WTC11 (cell line): ENCODE measurements at regions not wholly inside any gene's neighbourhood (a gene's known extent, or its start where the extent isn't known, plus 50 kb on each side); places are given as distances from the start of the nearest gene placed in this dataset.

ENCODE experiments used
- ATAC-seq: fragments of 200-7000 bp; cut with Tn5 transposase; 2 replicates; pipeline ENCODE4 v1.10.0; 2021; ENCODE audit warnings: mild to moderate bottlenecking, moderate library complexity
- CTCF ChIA-PET: fragments of 300-600 bp; sonication (Branson Sonifier 250); formaldehyde crosslinking; loops from one replicate; lab custom pipeline; 2021; ENCODE audit warnings: antibody characterized with exemption; lab: Charles Lee
- POLR2A ChIA-PET: fragments of 350-600 bp; sonication (Branson Sonifier 250); formaldehyde crosslinking; loops from one replicate; lab custom pipeline; 2021; ENCODE audit warnings: antibody characterized with exemption; lab: Charles Lee
- DNase-seq: peaks from one replicate; pipeline ENCODE4 v3.0.0; 2021; ENCODE audit warnings: low spot score
- H3K27ac Mint-ChIP-seq: 2 replicates; pipeline ENCODE4 v1.8.0; 2021; ENCODE audit warnings: mixed read lengths
- H3K27me3 Mint-ChIP-seq: 2 replicates; pipeline ENCODE4 v1.8.0; 2021; ENCODE audit warnings: low read depth, mild to moderate bottlenecking, moderate library complexity, mixed read lengths
- H3K36me3 Mint-ChIP-seq: 2 replicates; pipeline ENCODE4 v1.8.0; 2021; ENCODE audit warnings: mixed read lengths
- H3K4me1 Mint-ChIP-seq: 2 replicates; pipeline ENCODE4 v1.8.0; 2022; ENCODE audit warnings: mixed read lengths
- H3K4me3 Mint-ChIP-seq: 2 replicates; pipeline ENCODE4 v1.8.0; 2021; ENCODE audit warnings: mild to moderate bottlenecking, moderate library complexity, mixed read lengths
- H3K9me3 Mint-ChIP-seq: 2 replicates; pipeline ENCODE4 v1.8.0; 2021; ENCODE audit warnings: mixed read lengths
- CDX4 ChIP-seq: fragments of 250-450 bp; sonication (Bioruptor Pico); IDR thresholded peaks from 2 replicates; pipeline ENCODE4 v1.9.0; 2021; ENCODE audit warnings: moderate library complexity, mild to moderate bottlenecking, inconsistent platforms, borderline replicate concordance
- CREB1 ChIP-seq: sonication (generic); formaldehyde crosslinking; IDR thresholded peaks from 2 replicates; pipeline ENCODE4 v1.8.0; 2023; ENCODE audit warnings: mild to moderate bottlenecking, missing genetic modification reagents
- CREM ChIP-seq: sonication (generic); formaldehyde crosslinking; IDR thresholded peaks from 2 replicates; pipeline ENCODE4 v1.8.1; 2022; ENCODE audit warnings: mild to moderate bottlenecking, missing genetic modification reagents, moderate library complexity
- E2F5 ChIP-seq: sonication (generic); formaldehyde crosslinking; IDR thresholded peaks from 2 replicates; pipeline ENCODE4 v1.8.1; 2022; ENCODE audit warnings: mild to moderate bottlenecking, moderate library complexity, missing genetic modification reagents
- ELF4 ChIP-seq: sonication (generic); formaldehyde crosslinking; IDR thresholded peaks from 2 replicates; pipeline ENCODE4 v1.8.1; 2022; ENCODE audit warnings: low read depth, mild to moderate bottlenecking, moderate library complexity, missing genetic modification reagents
- EMX1 ChIP-seq: fragments of 250-450 bp; sonication (Bioruptor Pico); IDR thresholded peaks from 2 replicates; pipeline ENCODE4 v1.8.0; 2021; ENCODE audit warnings: mild to moderate bottlenecking
- FOXJ3 ChIP-seq: sonication (generic); formaldehyde crosslinking; IDR thresholded peaks from 2 replicates; pipeline ENCODE4 v1.9.0; 2021; ENCODE audit warnings: missing genetic modification reagents, mild to moderate bottlenecking, borderline replicate concordance
- FOXK1 ChIP-seq: sonication (generic); formaldehyde crosslinking; IDR thresholded peaks from 2 replicates; pipeline ENCODE4 v1.8.0; 2022; ENCODE audit warnings: mild to moderate bottlenecking, moderate library complexity, missing genetic modification reagents
- GTF2I ChIP-seq: fragments of 250-450 bp; sonication (Bioruptor Pico); conservative IDR thresholded peaks from 2 replicates; pipeline ENCODE4 v1.4.0; 2021; ENCODE audit warnings: mild to moderate bottlenecking
- HMGA2 ChIP-seq: fragments of 250-450 bp; sonication (Bioruptor Pico); IDR thresholded peaks from 2 replicates; pipeline ENCODE4 v1.4.0; 2021; ENCODE audit warnings: mild to moderate bottlenecking, moderate library complexity
- HMGXB4 ChIP-seq: sonication (generic); formaldehyde crosslinking; IDR thresholded peaks from 2 replicates; pipeline ENCODE4 v1.8.1; 2023; ENCODE audit warnings: mild to moderate bottlenecking, moderate library complexity, missing genetic modification reagents
- IRF1 ChIP-seq: sonication (generic); formaldehyde crosslinking; IDR thresholded peaks from 2 replicates; pipeline ENCODE4 v1.8.0; 2023; ENCODE audit warnings: missing genetic modification reagents
- IRF2 ChIP-seq: sonication (generic); formaldehyde crosslinking; IDR thresholded peaks from 2 replicates; pipeline ENCODE4 v1.8.0; 2022; ENCODE audit warnings: low read depth, missing genetic modification reagents, borderline replicate concordance
- KAT7 ChIP-seq: sonication (generic); formaldehyde crosslinking; IDR thresholded peaks from 2 replicates; pipeline ENCODE4 v1.8.1; 2023; ENCODE audit warnings: missing genetic modification reagents, mild to moderate bottlenecking, borderline replicate concordance
- NR2C2 ChIP-seq: sonication (generic); formaldehyde crosslinking; IDR thresholded peaks from 2 replicates; pipeline ENCODE4 v1.8.0; 2022; ENCODE audit warnings: mild to moderate bottlenecking, missing genetic modification reagents
- PRDM15 ChIP-seq: sonication (generic); formaldehyde crosslinking; IDR thresholded peaks from 2 replicates; pipeline ENCODE4 v1.8.0; 2022; ENCODE audit warnings: missing genetic modification reagents
- PREB ChIP-seq: sonication (generic); formaldehyde crosslinking; IDR thresholded peaks from 2 replicates; pipeline ENCODE4 v1.8.1; 2022; ENCODE audit warnings: mild to moderate bottlenecking, missing genetic modification reagents, moderate library complexity, borderline replicate concordance
- RELA ChIP-seq: sonication (generic); formaldehyde crosslinking; IDR thresholded peaks from 2 replicates; pipeline ENCODE4 v1.8.1; 2022; ENCODE audit warnings: missing genetic modification reagents, mild to moderate bottlenecking, borderline replicate concordance
- RORB ChIP-seq: fragments of 250-450 bp; sonication (Bioruptor Pico); IDR thresholded peaks from 2 replicates; pipeline ENCODE4 v1.9.0; 2021; ENCODE audit warnings: mild to moderate bottlenecking
- SMAD3 ChIP-seq: sonication (generic); formaldehyde crosslinking; IDR thresholded peaks from 2 replicates; pipeline ENCODE4 v1.8.0; 2022; ENCODE audit warnings: missing genetic modification reagents, mild to moderate bottlenecking, borderline replicate concordance
- SP1 ChIP-seq: sonication (generic); formaldehyde crosslinking; conservative IDR thresholded peaks from 2 replicates; pipeline ENCODE4 v1.8.1; 2022; ENCODE audit warnings: missing genetic modification reagents
- TCF7 ChIP-seq: sonication (generic); formaldehyde crosslinking; IDR thresholded peaks from 2 replicates; pipeline ENCODE4 v1.8.0; 2022; ENCODE audit warnings: mild to moderate bottlenecking, low read depth, missing genetic modification reagents, moderate library complexity
- TEAD1 ChIP-seq: sonication (generic); formaldehyde crosslinking; IDR thresholded peaks from 2 replicates; pipeline ENCODE4 v1.8.0; 2022; ENCODE audit warnings: mild to moderate bottlenecking, missing genetic modification reagents
- USF2 ChIP-seq: sonication (generic); formaldehyde crosslinking; IDR thresholded peaks from 2 replicates; pipeline ENCODE4 v1.8.1; 2023; ENCODE audit warnings: mild to moderate bottlenecking, missing genetic modification reagents, moderate library complexity
- ZBTB21 ChIP-seq: sonication (generic); formaldehyde crosslinking; IDR thresholded peaks from 2 replicates; pipeline ENCODE4 v1.8.1; 2023; ENCODE audit warnings: mild to moderate bottlenecking, missing genetic modification reagents, borderline replicate concordance
- ZBTB43 ChIP-seq: sonication (generic); formaldehyde crosslinking; IDR thresholded peaks from 2 replicates; pipeline ENCODE4 v1.8.1; 2023; ENCODE audit warnings: mild to moderate bottlenecking, missing genetic modification reagents
- ZNF423 ChIP-seq: fragments of 250-450 bp; sonication (Bioruptor Pico); IDR thresholded peaks from 2 replicates; pipeline ENCODE4 v2.1.2; 2022; ENCODE audit warnings: mild to moderate bottlenecking, moderate library complexity

GRCh38 chr1:71240656-71241055, 159.8 kb upstream of the ZRANB2 start:
- ChIA-PET CTCF (no interaction called here), POLR2A (interaction anchor here (0.6 kb wide), 1 partner anchor 1130 kb away, joined by 5 read pairs; no protein-coding TSS in a partner anchor)
- Mint-ChIP-seq H3K4me1 (no peaks in the 10 kb centered on the region), H3K4me3 (no peak overlapping the region), H3K27ac (no peak overlapping the region), H3K9me3 (no peaks in the 10 kb centered on the region), H3K27me3 (no peaks in the 10 kb centered on the region), H3K36me3 (no peaks in the 10 kb centered on the region)
- TF ChIP-seq PREB (CRISPR knock-in tag), result no peak
- TF ChIP-seq ZBTB21 (CRISPR knock-in tag), result no peak
- TF ChIP-seq USF2 (CRISPR knock-in tag), result no peak
- no peak for TF ChIP-seq TCF7
- no peak for TF ChIP-seq NR2C2 (CRISPR knock-in tag)
- no peak for TF ChIP-seq SMAD3 (CRISPR knock-in tag)
- no peak for TF ChIP-seq IRF2 (CRISPR knock-in tag)
- TF ChIP-seq FOXJ3 (CRISPR knock-in tag), result no peak
- TF ChIP-seq FOXK1 (CRISPR knock-in tag), result no peak
- no peak for TF ChIP-seq PRDM15 (CRISPR knock-in tag)
- no peak for TF ChIP-seq RELA (CRISPR knock-in tag)
- TF ChIP-seq IRF1 (CRISPR knock-in tag), result no peak
- no peak for TF ChIP-seq CREB1 (CRISPR knock-in tag)
- no peak for DNase-seq
- ATAC-seq, result no peak

GRCh38 chr1:71236503-71236902, 155.7 kb upstream of the ZRANB2 start:
- no peak for DNase-seq
- ChIA-PET CTCF (no interaction called here), POLR2A (no interaction called here)
- TF ChIP-seq KAT7 (CRISPR knock-in tag) (no peak), HMGA2 (CRISPR knock-in tag) (no peak), ZBTB43 (CRISPR knock-in tag) (no peak), E2F5 (CRISPR knock-in tag) (no peak), CREM (CRISPR knock-in tag) (no peak), HMGXB4 (CRISPR knock-in tag) (no peak), RORB (no peak), TEAD1 (CRISPR knock-in tag) (no peak), EMX1 (CRISPR knock-in tag) (no peak), ZNF423 (CRISPR knock-in tag) (no peak), SP1 (no peak), CREB1 (CRISPR knock-in tag) (no peak), CDX4 (CRISPR knock-in tag) (no peak), GTF2I (no peak), ELF4 (CRISPR knock-in tag) (no peak)
- ATAC-seq, result no peak
- Mint-ChIP-seq H3K36me3 (no peaks in the 10 kb centered on the region), H3K4me3 (no peak overlapping the region), H3K27me3 (no peaks in the 10 kb centered on the region), H3K9me3 (no peaks in the 10 kb centered on the region), H3K27ac (no peak overlapping the region), H3K4me1 (peaks cover 35% of the 10 kb centered on the region)
